IPS-20b (cell line): ENCODE measurements at regions not wholly inside any gene's neighbourhood (a gene's known extent, or its start where the extent isn't known, plus 50 kb on each side); places are given as distances from the start of the nearest gene placed in this dataset.
"Not testable (repeated sequence)": the region's sequence is repeated elsewhere in the genome, so short reads cannot be mapped to it uniquely, and the experiment has no call there.

Source experiments
- H3K27ac ChIP-seq: one replicate; pipeline ENCODE4 v1.5.1; 2013; ENCODE audit warnings: low read length
- H3K27me3 ChIP-seq: 2 replicates; pipeline ENCODE4 v1.6.1; 2013; ENCODE audit warnings: mild to moderate bottlenecking, low read length, inconsistent platforms; ENCODE audit not compliant: insufficient read depth
- H3K36me3 ChIP-seq: 2 replicates; pipeline ENCODE4 v1.6.1; 2013; ENCODE audit warnings: low read depth, mild to moderate bottlenecking, inconsistent platforms, low read length, moderate library complexity; ENCODE audit not compliant: insufficient read depth
- H3K4me1 ChIP-seq: 2 replicates; pipeline ENCODE4 v1.6.1; 2013; ENCODE audit warnings: mild to moderate bottlenecking, control low read depth, inconsistent platforms, low read length, moderate library complexity; ENCODE audit not compliant: insufficient read depth
- H3K4me3 ChIP-seq: 2 replicates; pipeline ENCODE4 v1.5.1; 2013; ENCODE audit warnings: mild to moderate bottlenecking, low read length, inconsistent platforms
- H3K9ac ChIP-seq: 2 replicates; pipeline ENCODE4 v1.6.1; 2013; ENCODE audit warnings: low read depth, mild to moderate bottlenecking, inconsistent platforms, low read length, moderate library complexity
- H3K9me3 ChIP-seq: 2 replicates; pipeline ENCODE4 v1.6.1; 2013; ENCODE audit warnings: mild to moderate bottlenecking, low read depth, low read length, inconsistent platforms; ENCODE audit not compliant: insufficient read depth

- H3K4me1 ChIP-seq = peaks cover 12% of the 10 kb centered on the region
Observed at GRCh38 chr1:208350815-208351214, 106.6 kb upstream of the PLXNA2 start.

GRCh38 chr1:208351838-208352237, 107.7 kb upstream of the PLXNA2 start:
- H3K4me1 ChIP-seq = peaks cover 12% of the 10 kb centered on the region
- no peak overlapping the region for H3K4me3 ChIP-seq
- H3K27ac ChIP-seq = no peak overlapping the region
- no peak overlapping the region for H3K9ac ChIP-seq
- H3K36me3 ChIP-seq = no peaks in the 10 kb centered on the region
- no peaks in the 10 kb centered on the region for H3K9me3 ChIP-seq
- no peaks in the 10 kb centered on the region for H3K27me3 ChIP-seq

More at GRCh38 chr1:208350815-208351214, 106.6 kb upstream of the PLXNA2 start:
- Histone ChIP-seq H3K27me3 (no peaks in the 10 kb centered on the region), H3K9ac (no peak overlapping the region), H3K9me3 (no peaks in the 10 kb centered on the region), H3K27ac (no peak overlapping the region), H3K4me3 (no peak overlapping the region), H3K36me3 (no peaks in the 10 kb centered on the region)

GRCh38 chr1:208353797-208354196, 109.6 kb upstream of the PLXNA2 start:
- not testable (repeated sequence) for H3K9ac ChIP-seq, H3K9me3 ChIP-seq

GRCh38 chr1:208357644-208358507, 113.7 kb upstream of the PLXNA2 start:
- Histone ChIP-seq H3K4me1 (peaks cover 12% of the 10 kb centered on the region), H3K9ac (no peak overlapping the region), H3K9me3 (no peaks in the 10 kb centered on the region), H3K27ac (no peak overlapping the region), H3K27me3 (no peaks in the 10 kb centered on the region), H3K36me3 (no peaks in the 10 kb centered on the region), H3K4me3 (no peak overlapping the region)

More at GRCh38 chr1:208353797-208354196, 109.6 kb upstream of the PLXNA2 start:
- not testable (repeated sequence) for H3K27ac ChIP-seq, H3K4me3 ChIP-seq, H3K27me3 ChIP-seq, H3K36me3 ChIP-seq
- H3K4me1 ChIP-seq = peaks cover 12% of the 10 kb centered on the region

DNA sequence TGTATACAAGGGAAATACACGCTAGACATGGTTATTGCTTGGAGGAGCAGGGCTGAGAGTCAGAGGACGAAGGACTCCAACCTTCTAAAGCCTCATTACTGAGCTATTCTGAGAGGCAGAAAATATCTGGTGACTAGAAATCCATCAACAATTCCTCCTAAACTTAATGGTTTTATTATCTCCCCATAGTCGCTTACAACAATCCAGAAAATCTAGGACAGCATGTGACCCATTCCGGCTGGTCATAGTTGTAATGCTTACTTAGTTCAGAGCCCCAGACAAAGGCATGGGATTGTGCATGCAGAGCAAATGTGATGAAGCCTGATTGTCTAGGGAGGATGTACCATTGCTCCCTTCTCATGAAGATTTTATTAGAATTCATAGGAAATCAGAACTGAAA, 114.5 kb upstream of the PLXNA2 start:
- no peak overlapping the region for H3K9ac ChIP-seq

GRCh38 chr1:208362011-208362410, 117.8 kb upstream of the PLXNA2 start:
- Histone ChIP-seq H3K27ac (no peak overlapping the region), H3K9ac (no peak overlapping the region), H3K27me3 (no peaks in the 10 kb centered on the region), H3K4me3 (no peak overlapping the region), H3K4me1 (no peaks in the 10 kb centered on the region), H3K36me3 (no peaks in the 10 kb centered on the region), H3K9me3 (no peaks in the 10 kb centered on the region)

More for the DNA sequence above, 114.5 kb upstream of the PLXNA2 start:
- Histone ChIP-seq H3K4me3 (no peak overlapping the region), H3K27me3 (no peaks in the 10 kb centered on the region), H3K36me3 (no peaks in the 10 kb centered on the region), H3K4me1 (peaks cover 12% of the 10 kb centered on the region), H3K27ac (no peak overlapping the region), H3K9me3 (no peaks in the 10 kb centered on the region)

- Histone ChIP-seq H3K4me3 (no peak overlapping the region), H3K36me3 (no peaks in the 10 kb centered on the region), H3K9ac (no peak overlapping the region), H3K27me3 (no peaks in the 10 kb centered on the region), H3K9me3 (no peaks in the 10 kb centered on the region), H3K4me1 (no peaks in the 10 kb centered on the region), H3K27ac (no peak overlapping the region)
Observed at GRCh38 chr1:208366559-208366958, 122.4 kb upstream of the PLXNA2 start.

DNA sequence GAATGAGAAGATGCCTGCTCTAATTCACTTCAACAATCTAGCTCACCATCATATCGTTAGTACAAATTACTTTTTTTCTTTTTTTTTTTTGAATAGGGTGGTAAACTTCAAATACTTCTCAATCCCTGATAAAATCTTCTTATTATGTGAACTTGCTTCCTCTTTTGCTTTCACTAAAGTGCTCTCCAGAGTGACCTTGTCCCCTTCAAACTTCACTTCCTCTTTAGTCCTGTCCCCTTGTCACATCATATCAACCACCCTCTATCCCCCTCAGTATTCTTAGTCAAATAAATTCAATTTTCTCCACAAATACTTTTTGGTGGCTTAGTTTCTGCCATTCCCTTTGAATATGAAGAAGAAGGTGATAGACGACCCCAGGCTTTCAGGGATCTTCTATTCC, 124.9 kb upstream of the PLXNA2 start:
- no peak overlapping the region for H3K9ac ChIP-seq
- H3K27ac ChIP-seq = no peak overlapping the region
- H3K4me1 ChIP-seq = peaks cover 4% of the 10 kb centered on the region; the same call in 1 of the 2 replicates
- no peaks in the 10 kb centered on the region for H3K36me3 ChIP-seq
- no peak overlapping the region for H3K4me3 ChIP-seq
- no peaks in the 10 kb centered on the region for H3K27me3 ChIP-seq
- no peaks in the 10 kb centered on the region for H3K9me3 ChIP-seq

DNA sequence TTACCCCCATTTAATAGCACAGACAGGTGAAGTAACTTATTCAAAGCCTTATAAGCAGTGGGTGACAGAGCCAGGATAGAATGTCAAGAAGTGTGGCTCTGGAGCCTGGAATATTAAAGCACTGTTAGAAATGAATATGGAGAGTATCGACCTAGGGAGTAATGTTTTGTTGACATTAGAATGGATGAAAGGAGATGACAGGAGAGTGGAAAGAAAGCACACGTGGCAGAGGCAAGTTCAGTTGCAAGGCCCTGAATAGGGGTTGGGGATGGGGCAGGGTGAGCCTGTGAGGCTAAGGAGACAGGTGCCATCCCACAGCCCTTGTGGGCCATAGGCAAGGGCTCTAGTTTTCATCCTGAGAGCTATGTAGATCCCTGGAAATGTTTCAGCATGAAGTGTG, 125.5 kb upstream of the PLXNA2 start:
- no peaks in the 10 kb centered on the region for H3K27me3 ChIP-seq
- H3K9me3 ChIP-seq = no peaks in the 10 kb centered on the region
- no peak overlapping the region for H3K27ac ChIP-seq
- H3K36me3 ChIP-seq = no peaks in the 10 kb centered on the region
- no peak overlapping the region for H3K4me3 ChIP-seq
- peaks cover 9% of the 10 kb centered on the region; the same call in 1 of the 2 replicates for H3K4me1 ChIP-seq
- H3K9ac ChIP-seq = no peak overlapping the region

DNA sequence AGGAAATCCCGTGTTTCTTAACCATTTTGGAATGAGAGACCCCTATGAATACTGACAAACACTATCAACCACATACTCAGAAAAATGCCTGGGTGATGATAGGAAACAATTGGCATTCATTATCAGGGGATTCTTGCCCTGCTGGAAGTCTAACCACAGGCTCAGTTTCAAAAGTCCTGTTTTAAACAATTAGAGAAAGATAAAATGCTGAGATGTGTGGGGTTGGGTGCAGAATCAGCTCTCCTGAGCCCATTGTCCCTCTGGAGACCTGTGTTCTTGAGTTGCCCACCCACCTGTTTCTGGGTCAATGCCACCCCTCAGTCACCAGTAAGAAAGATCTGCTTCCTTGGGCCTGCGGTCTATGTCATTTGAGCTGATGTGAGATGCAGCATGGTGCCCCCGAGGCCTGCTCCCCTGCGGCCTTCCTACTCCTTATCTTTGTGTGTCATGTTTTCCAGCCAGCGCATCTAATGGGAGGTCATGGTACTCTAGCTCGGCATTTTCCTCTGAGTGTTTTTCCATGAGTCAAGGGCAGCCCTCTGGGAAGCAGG, 130.3 kb upstream of the PLXNA2 start:
- Histone ChIP-seq H3K4me1 (peaks cover 12% of the 10 kb centered on the region; the same call in 1 of the 2 replicates), H3K4me3 (no peak overlapping the region), H3K9me3 (no peaks in the 10 kb centered on the region), H3K27me3 (no peaks in the 10 kb centered on the region), H3K9ac (no peak overlapping the region), H3K27ac (no peak overlapping the region), H3K36me3 (no peaks in the 10 kb centered on the region)

DNA sequence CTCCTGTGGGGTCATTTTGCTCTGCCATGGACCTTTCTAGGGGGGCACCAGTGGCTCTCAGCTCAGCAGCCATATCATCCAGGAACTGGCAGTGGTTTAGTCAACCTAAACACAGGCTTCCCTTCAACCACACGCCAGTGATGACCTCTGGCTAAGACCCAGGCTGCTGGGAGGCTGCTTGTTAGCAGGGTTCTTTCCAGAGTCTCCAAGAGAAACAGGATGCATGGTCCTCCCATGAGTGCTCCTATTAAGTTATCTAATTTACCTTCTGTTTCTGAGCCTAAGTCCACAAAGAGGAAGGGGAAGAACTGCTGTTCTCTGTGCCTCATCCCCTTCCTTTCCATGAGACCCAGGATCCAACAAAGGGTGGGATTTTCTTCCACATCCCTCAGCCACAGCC, 137.3 kb upstream of the PLXNA2 start:
- Histone ChIP-seq H3K27ac (no peak overlapping the region), H3K9ac (no peak overlapping the region), H3K9me3 (no peaks in the 10 kb centered on the region), H3K4me1 (no peaks in the 10 kb centered on the region), H3K4me3 (no peak overlapping the region), H3K27me3 (no peaks in the 10 kb centered on the region), H3K36me3 (no peaks in the 10 kb centered on the region)
